GM18517 (cell line): ENCODE measurements at regions not wholly inside any gene's neighbourhood (a gene's known extent, or its start where the extent isn't known, plus 50 kb on each side); places are given as distances from the start of the nearest gene placed in this dataset.

Experiments
- ATAC-seq: cut with Tn5 transposase; IDR thresholded peaks from one replicate; pipeline ENCODE4 v1.9.1; 2021; ENCODE audit warnings: mild to moderate bottlenecking, moderate library complexity; ENCODE audit not compliant: unreplicated experiment

DNA sequence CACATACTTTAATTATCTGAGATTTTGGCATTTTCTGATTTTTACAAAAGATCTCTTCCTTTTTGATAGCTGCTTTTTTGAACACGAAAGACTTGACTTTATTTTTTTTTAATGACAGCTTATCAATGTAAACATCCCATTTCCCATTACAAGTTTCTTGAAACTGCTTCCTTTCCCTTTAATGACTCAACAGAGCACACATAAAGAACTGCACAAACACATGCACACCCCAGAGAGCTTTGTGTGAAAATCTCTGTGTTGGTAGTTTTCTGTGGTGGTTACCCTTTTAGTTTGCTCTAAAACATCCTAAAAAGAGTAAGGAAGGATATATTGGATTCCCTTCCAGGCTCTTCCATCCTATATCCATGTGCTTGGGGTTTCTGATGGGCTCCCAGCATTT, 125.1 kb upstream of the ZNF32 start:
- ATAC-seq, result no peak

- ATAC-seq, result no peak
Observed at GRCh38 chr10:43772171-43772570, 123.5 kb upstream of the ZNF32 start.

DNA sequence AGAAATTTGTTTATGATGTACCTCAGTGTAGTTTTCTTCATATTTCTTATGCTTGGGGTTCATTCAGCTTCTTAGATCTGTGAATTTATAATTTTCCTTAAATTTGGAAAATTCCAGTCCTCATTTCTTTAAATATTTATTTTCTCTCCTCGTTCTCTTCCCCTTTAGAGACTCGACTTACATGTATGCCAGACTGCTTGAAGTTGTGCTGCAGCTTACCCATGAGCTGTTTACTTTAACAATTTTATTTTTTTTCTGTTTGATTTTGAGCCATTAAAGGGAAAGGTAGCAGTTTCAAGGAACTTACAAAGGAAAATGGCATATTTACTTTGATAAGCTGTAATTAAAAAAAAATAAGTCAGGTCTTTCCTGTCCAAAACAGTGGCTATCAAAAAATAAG, 123.0 kb upstream of the ZNF32 start:
- no peak for ATAC-seq

DNA sequence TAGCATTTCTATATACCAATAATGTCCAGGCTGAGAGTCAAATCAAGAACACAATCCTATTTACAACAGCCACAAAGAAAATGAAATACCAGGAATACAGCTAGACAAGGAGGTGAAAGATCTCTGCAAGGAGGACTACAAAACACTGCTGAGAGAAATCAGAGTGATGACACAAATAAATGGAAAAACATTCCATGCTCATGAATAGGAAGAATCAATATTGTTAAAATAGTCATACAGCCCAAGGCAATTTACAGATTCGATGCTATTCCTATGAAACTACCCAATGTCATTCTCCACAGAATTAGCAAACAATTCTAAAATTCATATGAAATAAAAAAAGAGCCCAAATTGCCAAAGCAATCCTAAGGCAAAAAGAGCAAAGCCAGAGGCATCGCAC, 116.8 kb upstream of the ZNF32 start:
- no peak for ATAC-seq

DNA sequence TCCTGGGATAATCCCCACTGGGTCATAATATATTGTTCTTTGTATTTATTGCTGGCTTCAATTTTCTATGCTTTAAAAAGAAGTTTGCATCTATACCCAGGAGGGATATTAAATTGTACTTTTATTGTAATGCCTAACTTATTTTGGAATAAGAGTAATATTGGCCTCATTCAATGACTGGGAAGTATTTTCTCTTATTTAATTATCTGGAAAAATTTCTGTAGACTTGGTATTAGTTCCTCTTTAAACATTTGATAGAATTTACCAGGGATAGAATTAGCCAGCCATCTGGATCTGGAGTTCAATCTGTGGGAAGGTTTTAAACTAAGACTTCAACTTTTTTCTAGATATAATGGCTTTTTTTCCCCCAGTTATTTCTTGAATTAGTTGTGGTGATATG, 115.2 kb upstream of the ZNF32 start:
- ATAC-seq, result no peak

- no peak for ATAC-seq
Observed at GRCh38 chr10:43760514-43760913, 111.8 kb upstream of the ZNF32 start.

- ATAC-seq, result no peak
Observed at GRCh38 chr10:43759216-43759615, 110.5 kb upstream of the ZNF32 start.

GRCh38 chr10:43756341-43756740, 107.7 kb upstream of the ZNF32 start:
- ATAC-seq, result no peak

DNA sequence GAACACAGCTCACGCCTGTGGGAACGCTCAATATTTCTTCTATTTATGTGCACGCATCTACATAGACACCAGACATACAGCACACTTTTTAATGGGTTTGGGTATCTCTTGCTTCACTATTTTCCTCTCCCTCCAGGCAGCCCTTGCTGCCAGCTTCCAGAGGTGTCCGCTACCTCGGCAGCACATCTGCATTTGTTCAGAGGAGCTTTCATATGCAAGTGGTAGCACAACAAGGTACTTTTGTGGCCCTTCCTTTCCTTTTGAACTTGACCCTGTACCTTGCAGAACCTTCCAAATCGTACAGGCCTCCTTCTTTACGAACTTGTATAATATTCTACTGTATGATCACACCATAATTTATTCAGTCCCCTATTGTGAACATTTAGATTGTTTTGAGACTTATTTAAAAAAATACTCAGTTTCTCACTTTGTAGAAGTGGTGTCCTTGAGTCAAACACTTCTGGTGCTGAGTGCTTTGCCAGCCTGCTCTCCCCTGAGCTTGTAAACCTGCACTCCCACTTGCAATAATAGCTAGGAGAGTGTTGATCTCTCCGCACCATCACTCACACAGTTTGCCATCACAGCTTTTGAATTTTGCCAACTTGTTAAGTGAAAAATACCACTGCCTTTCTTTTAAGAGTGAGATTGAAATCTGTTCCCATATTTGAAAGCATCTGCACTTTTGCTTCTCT, 106.0 kb upstream of the ZNF32 start:
- no peak for ATAC-seq

DNA sequence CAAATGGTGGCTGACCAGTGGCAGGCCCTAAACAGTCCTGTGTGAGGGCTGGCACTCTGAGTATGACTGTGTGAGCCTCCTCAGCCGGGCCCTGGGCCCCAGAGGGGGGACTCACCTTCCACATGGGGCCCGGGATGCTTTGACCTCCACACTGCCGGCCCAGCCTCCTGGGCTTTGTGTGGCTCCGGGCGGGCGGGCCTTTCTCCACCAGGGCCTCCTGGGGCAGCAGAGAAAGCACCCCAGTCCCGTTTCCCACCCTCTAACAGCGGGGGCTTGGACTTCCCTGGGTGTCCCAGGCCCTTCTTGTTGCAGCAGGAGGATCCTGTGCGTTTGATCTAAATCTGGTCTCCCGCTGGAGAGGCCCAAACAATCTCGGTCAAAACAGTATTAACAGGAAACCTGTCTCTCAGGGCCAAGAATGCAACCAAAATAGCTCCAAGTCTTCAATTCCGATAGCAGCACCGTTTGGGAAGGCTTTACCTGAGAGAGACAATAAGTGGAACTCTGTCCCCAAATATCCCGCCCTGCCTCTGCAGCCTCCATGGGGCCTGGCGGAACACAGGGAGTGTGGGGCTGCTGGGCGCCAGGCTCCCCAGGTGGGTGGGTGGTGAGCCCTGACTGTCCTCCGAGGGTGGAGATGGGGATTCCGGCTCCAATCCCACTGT, 104.8 kb upstream of the ZNF32 start:
- no peak for ATAC-seq

- no peak for ATAC-seq
Observed at GRCh38 chr10:43752682-43753081, 104.0 kb upstream of the ZNF32 start.

DNA sequence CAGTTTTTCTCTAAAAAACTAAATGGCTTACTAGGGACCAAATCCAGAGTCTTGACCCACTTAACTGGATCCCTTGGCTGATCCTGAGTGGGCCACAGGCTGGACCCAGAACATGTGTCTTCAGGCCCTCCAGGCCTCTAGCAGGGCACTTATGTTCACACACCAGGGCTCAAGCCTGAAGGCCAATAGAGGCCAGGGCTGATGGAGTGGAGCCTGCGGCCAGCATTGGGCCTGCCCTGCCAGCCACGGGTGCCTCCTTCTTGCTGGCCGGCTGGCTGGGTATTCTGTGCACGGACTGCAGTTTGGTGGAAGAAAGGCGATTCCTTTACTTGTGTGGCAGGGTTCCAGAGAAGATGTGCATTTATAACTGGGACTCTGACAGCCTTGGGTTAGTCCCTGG, 103.0 kb upstream of the ZNF32 start:
- no peak for ATAC-seq

GRCh38 chr10:43749940-43750552, 101.4 kb upstream of the ZNF32 start:
- ATAC-seq, result no peak

GRCh38 chr10:43749145-43749576, 100.5 kb upstream of the ZNF32 start:
- no peak for ATAC-seq

- ATAC-seq, result no peak
Observed at GRCh38 chr10:43748560-43748959, 99.9 kb upstream of the ZNF32 start.

DNA sequence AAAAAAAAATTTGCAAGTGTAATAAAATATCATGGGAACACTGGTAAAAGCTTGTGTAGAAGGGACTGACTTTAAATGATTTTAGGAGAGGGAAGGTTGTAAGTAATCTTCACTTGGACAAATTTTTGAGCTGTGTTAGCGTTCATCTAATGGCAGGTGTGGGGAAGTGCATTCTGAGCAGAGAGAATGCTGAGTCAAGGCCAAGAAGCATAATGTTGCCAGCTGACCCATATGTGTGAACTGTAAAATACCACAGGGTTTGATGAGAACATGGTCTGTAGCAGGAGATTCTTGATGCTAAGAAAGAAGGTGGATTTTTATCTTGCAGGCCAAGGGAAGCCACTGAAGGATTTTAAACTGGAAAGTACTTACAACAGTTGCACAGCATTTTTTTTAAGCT, 98.2 kb upstream of the ZNF32 start:
- no peak for ATAC-seq

- no peak for ATAC-seq
Observed at GRCh38 chr10:43739161-43739560, 90.5 kb upstream of the ZNF32 start.

DNA sequence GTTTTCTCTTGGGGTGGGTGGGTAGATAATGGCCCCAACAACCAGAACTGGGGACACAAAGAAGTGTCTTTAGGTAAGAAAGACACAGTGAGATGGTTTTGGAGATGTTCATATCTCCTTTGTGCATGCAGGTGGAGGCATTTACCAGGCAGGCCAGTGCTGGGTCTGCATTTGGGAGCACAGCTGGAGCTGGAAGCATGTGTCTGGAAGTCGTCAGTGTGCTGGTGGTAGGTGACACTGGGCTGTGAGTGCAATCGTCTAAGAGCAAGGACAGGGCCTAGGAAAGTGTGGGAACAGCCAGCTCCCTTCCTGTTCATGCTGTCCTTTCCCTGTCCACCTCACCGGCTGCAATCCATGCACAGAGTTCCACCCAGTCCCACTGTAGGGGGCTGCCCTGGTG, 88.3 kb upstream of the ZNF32 start:
- no peak for ATAC-seq

DNA sequence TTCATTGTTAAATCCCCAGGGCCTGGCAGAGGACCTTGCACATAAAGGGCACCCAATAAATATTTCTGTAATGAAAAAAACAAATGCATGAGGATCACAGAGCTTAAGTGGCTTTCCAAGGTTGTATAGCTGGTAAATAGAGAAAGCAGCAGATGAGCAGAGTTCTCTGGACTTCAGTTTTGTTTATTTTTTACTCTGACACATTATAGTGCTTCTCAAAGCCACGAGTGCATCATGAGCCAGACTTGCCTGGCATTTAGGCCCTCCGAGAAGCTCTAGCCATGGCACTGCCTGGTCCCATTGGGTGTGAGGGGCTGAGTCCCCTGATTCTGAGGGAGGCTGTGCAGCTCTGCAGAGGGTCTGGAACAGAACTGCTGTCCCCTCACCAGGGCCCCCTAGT, 87.2 kb upstream of the ZNF32 start:
- ATAC-seq, result no peak

GRCh38 chr10:43734716-43735115, 86.0 kb upstream of the ZNF32 start:
- no peak for ATAC-seq

- ATAC-seq, result no peak
Observed at GRCh38 chr10:43731486-43731885, 82.8 kb upstream of the ZNF32 start.

DNA sequence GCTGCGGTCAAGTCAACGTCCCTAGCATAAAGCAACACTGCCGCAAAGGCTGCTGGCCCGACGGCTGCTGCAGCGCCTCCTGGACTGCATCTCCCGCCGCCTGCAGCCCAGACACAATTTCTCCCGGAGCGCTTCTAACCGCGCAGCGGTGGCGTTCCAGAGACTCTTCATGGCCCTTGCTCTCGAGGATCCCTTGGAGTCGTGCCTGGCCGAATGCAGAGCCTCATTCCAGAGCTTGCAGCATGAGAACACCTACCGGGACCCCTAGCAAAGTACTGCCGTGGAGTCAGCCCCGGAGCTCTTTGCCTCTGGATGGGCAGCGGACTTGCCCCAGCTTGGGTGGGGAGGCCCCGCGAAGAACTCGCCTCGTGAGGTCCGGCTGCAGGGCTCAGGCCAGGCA, 79.7 kb upstream of the ZNF32 start:
- no peak for ATAC-seq
